Prostate gland (tissue), 2 donors: ENCODE measurements at regions not wholly inside any gene's neighbourhood (a gene's known extent, or its start where the extent isn't known, plus 50 kb on each side); places are given as distances from the start of the nearest gene placed in this dataset.

ENCODE experiments used
- POLR2AphosphoS5 ChIP-seq: sonication (generic); formaldehyde crosslinking; IDR thresholded peaks from one replicate; pipeline ENCODE4 v1.6.1; 2017; ENCODE audit warnings: antibody characterized with exemption
- TF ChIP-seq, protein P1 (sequence below), 4 experiments: fragments of 200-600 bp in 2 of 4; fragments of 450-650 bp in 2 of 4; sonication (generic) in 2 of 4; IDR thresholded peaks; 1 replicate in 3 of 4; 2 replicates in 1 of 4; pipeline ENCODE4 v1.5.1; 2016 to 2019; ENCODE audit warnings: antibody characterized with exemption in 4 of 4, mild to moderate bottlenecking in 2 of 4, moderate library complexity in 2 of 4

DNA sequence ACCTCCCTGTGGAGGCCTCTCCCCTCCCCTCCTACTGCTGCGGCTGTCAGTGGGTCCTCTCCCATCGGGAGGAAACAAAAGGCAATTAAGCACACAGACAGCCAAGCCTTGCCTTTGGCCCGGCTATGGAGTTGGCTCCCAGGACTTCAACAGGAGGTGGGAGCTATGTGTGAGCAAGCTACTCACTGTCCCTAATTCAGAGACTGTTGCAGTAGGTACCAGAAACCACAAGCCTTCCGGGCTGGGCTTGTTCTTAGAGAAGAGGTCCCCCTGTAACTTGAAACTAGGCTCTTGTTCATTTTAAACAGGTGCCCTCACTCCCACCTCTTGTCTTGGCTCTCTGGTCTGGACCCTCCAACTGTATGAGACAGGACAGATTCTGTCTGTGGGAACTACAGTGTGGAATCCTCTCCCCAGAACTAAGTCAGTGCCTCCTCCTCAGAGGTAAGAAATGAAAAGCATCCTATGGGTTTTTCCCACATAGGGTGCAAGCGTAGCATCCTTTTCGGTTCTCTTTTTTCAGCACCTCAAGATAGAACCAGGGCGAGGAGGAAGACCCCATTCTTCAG is 561.1 kb downstream of the EBF1 start:
- no peak for TF ChIP-seq POLR2AphosphoS5
- TF ChIP-seq, protein P1, sequence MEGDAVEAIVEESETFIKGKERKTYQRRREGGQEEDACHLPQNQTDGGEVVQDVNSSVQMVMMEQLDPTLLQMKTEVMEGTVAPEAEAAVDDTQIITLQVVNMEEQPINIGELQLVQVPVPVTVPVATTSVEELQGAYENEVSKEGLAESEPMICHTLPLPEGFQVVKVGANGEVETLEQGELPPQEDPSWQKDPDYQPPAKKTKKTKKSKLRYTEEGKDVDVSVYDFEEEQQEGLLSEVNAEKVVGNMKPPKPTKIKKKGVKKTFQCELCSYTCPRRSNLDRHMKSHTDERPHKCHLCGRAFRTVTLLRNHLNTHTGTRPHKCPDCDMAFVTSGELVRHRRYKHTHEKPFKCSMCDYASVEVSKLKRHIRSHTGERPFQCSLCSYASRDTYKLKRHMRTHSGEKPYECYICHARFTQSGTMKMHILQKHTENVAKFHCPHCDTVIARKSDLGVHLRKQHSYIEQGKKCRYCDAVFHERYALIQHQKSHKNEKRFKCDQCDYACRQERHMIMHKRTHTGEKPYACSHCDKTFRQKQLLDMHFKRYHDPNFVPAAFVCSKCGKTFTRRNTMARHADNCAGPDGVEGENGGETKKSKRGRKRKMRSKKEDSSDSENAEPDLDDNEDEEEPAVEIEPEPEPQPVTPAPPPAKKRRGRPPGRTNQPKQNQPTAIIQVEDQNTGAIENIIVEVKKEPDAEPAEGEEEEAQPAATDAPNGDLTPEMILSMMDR (IDR thresholded peaks at IDR 0.05), result no peak
